Kidney epithelial cell (primary cell): ENCODE measurements at regions not wholly inside any gene's neighbourhood (a gene's known extent, or its start where the extent isn't known, plus 50 kb on each side); places are given as distances from the start of the nearest gene placed in this dataset.
A peak's percentile ranks its signal among the peaks of the same experiment; 100 is the strongest.

Source experiments
- DNase-seq: peaks from one replicate; pipeline ENCODE4 v3.0.0-alpha.2; 2010; ENCODE audit warnings: low read depth
- H3K27me3 ChIP-seq: 2 replicates; pipeline ENCODE4 v1.6.0; 2011; ENCODE audit warnings: low read length; ENCODE audit not compliant: control insufficient read depth, insufficient read depth
- H3K36me3 ChIP-seq: 2 replicates; pipeline ENCODE4 v1.5.1; 2011; ENCODE audit warnings: low read length; ENCODE audit not compliant: control insufficient read depth, insufficient read depth
- H3K4me3 ChIP-seq: 2 replicates; pipeline ENCODE4 v1.5.1; 2011; ENCODE audit warnings: low read depth, mild to moderate bottlenecking, control low read depth, low read length
- TF ChIP-seq, protein P1 (sequence below): IDR thresholded peaks from 2 replicates; pipeline ENCODE4 v1.5.1; 2011; ENCODE audit warnings: mild to moderate bottlenecking, moderate library complexity, low read length, control low read depth, inconsistent platforms; ENCODE audit not compliant: insufficient read depth, poor library complexity, severe bottlenecking

DNA sequence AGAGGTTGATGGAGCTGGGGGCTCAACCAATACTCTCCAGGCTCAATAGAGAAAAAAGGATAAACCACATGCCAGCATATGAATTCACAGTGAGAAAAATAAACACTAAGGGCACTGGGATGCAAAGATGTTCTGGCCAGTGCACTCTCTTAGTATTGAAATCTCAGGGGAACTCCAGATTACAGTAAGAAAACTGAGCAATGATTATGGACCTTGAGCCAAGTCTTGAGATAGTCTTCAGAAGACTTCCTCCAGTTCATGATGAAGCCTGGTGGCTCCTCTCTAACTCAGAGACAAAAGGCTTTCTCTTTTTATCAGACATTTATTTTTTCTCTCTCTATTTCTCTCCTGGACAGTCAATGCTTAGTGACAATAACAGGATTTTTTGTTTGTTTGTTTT, 139.8 kb upstream of the SPEF2 start:
- Histone ChIP-seq H3K4me3 (no peak overlapping the region), H3K27me3 (no peaks in the 10 kb centered on the region), H3K36me3 (no peaks in the 10 kb centered on the region)
- TF ChIP-seq, protein P1, sequence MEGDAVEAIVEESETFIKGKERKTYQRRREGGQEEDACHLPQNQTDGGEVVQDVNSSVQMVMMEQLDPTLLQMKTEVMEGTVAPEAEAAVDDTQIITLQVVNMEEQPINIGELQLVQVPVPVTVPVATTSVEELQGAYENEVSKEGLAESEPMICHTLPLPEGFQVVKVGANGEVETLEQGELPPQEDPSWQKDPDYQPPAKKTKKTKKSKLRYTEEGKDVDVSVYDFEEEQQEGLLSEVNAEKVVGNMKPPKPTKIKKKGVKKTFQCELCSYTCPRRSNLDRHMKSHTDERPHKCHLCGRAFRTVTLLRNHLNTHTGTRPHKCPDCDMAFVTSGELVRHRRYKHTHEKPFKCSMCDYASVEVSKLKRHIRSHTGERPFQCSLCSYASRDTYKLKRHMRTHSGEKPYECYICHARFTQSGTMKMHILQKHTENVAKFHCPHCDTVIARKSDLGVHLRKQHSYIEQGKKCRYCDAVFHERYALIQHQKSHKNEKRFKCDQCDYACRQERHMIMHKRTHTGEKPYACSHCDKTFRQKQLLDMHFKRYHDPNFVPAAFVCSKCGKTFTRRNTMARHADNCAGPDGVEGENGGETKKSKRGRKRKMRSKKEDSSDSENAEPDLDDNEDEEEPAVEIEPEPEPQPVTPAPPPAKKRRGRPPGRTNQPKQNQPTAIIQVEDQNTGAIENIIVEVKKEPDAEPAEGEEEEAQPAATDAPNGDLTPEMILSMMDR, result no peak
- DNase-seq, result no peak

DNA sequence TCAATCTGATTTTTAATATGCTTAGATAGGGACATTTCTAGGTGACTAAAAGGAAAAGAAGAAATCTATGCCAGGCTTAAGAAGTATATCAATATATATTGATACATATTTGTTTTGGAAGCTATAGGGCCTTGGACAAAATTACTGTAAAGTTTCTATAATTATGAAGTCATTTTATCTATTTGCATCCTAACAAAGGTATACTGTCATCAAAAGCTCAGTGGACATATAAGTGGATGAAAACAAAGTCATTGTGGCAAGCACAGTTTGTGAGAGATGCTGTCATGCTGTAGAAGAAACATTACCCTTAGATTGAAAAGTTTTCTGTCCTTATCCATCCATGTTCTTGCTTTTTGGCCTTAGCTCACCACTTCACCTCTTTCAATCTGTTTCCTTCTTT, 140.3 kb upstream of the SPEF2 start:
- Histone ChIP-seq H3K4me3 (no peak overlapping the region), H3K27me3 (no peaks in the 10 kb centered on the region), H3K36me3 (no peaks in the 10 kb centered on the region)
- no peak for DNase-seq
- TF ChIP-seq, protein P1, result no peak

DNA sequence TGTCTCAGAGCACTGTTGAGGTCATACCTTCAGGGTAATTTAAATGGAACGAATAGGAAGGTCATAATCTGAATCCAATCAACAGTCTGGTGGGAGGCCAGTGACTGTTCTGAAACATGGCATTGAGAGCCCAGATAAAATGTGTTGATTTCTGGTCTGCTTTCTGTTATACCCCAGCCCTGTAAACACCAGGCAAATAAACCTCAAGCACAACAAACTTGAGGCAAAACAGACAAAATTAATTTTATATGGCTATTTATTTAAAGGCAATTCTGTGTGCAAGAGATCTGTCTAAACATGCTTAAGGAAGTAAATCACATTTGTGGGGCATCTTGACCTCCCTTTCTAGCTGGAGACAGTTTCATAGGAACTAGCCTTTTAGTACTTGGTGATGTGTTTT, 140.9 kb upstream of the SPEF2 start:
- TF ChIP-seq, protein P1, result no peak
- no peaks in the 10 kb centered on the region for H3K27me3 ChIP-seq
- no peak overlapping the region for H3K4me3 ChIP-seq
- no peaks in the 10 kb centered on the region for H3K36me3 ChIP-seq
- DNase-seq, result no peak

DNA sequence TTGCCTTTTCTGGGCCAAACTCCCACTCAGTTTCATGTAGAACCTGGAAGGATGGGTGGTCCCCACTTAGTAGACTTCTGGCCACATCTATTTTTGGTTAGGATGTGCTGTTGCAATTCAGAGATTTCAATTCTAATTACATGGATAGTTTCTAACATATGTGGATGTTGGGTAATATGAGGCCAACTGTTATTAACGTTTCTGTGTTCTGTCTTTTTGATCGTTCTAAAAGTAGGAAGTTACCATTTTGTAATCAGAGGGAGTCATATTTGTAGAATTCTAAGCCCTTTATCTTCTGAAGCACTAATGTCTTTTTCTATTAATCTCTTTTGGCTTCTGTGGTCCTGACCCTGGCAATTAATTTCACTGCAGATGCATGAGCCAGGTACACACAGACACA, 141.6 kb upstream of the SPEF2 start:
- TF ChIP-seq, protein P1, result no peak
- no peaks in the 10 kb centered on the region for H3K27me3 ChIP-seq
- no peaks in the 10 kb centered on the region for H3K36me3 ChIP-seq
- DNase-seq, result no peak
- no peak overlapping the region for H3K4me3 ChIP-seq

DNA sequence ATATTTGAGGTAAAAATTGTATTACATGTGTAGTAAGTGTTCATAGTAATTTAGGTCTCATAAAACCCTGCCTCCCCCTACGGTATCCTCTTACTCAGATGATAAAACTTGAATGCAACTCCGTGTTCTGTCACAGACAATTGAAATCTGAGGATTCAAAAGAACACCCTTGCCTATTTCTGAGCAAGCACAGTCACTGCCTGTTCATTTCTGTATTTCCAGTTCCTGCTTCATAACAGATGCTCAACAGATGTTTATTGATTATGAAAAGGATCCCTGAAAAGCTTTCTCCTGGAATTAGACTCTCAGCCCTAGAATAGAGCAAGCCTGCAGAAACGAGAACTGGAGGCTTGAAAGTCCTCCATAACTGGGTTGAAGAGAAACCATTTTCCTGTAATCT, 144.1 kb upstream of the SPEF2 start:
- no peak overlapping the region for H3K4me3 ChIP-seq
- DNase-seq, result no peak
- TF ChIP-seq, protein P1, result no peak
- H3K36me3 ChIP-seq, result no peaks in the 10 kb centered on the region
- no peaks in the 10 kb centered on the region for H3K27me3 ChIP-seq

DNA sequence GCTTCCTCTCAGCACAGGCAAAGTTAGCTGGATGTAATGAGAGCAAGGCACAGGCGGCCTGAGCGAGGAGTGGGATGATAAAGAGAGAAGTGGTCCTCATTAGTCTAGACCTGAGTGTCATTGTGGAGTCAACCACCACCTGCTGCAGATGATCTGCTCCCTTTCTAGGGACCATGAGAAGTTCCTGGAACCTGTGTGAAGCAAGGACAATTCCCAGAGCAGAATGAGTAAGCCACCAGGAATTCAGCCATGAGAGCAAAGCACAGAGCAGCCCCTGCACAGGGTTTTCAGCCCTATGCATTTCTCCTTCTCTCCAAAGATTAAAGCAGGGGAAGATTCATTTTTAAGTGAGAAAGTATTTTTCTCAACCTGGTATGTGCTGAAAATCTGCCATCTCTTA, 146.8 kb upstream of the SPEF2 start:
- Histone ChIP-seq H3K27me3 (no peaks in the 10 kb centered on the region), H3K36me3 (no peaks in the 10 kb centered on the region), H3K4me3 (no peak overlapping the region)
- peak; percentile 9 for DNase-seq
- TF ChIP-seq, protein P1, result no peak
